Loucy (cell line): ENCODE measurements at regions not wholly inside any gene's neighbourhood (a gene's known extent, or its start where the extent isn't known, plus 50 kb on each side); places are given as distances from the start of the nearest gene placed in this dataset.

Source experiments
- CTCF ChIP-seq: fragments of 200-600 bp; sonication (generic); conservative IDR thresholded peaks from 2 replicates; pipeline ENCODE4 v1.5.1; 2014; ENCODE audit warnings: mild to moderate bottlenecking, antibody characterized with exemption, low read length
- EZH2phosphoT487 ChIP-seq: fragments of 200-600 bp; IDR thresholded peaks from 2 replicates; pipeline ENCODE4 v1.6.1; 2018; ENCODE audit warnings: antibody characterized with exemption, mild to moderate bottlenecking, moderate library complexity, borderline replicate concordance

GRCh38 chr1:4047666-4048065, 147.6 kb upstream of the C1orf174 start:
- TF ChIP-seq CTCF, result no peak
- no peak for TF ChIP-seq EZH2phosphoT487
